Suppressor macrophage treated with lipopolysaccharide for 1 hour (primary cell): ENCODE measurements at regions not wholly inside any gene's neighbourhood (a gene's known extent, or its start where the extent isn't known, plus 50 kb on each side); places are given as distances from the start of the nearest gene placed in this dataset.
"Not testable (repeated sequence)": the region's sequence is repeated elsewhere in the genome, so short reads cannot be mapped to it uniquely, and the experiment has no call there.

Source experiments
- DNase-seq, 3 donors: peaks; one replicate each; pipeline ENCODE4 v3.0.0-alpha.2; 2020 to 2022

DNA sequence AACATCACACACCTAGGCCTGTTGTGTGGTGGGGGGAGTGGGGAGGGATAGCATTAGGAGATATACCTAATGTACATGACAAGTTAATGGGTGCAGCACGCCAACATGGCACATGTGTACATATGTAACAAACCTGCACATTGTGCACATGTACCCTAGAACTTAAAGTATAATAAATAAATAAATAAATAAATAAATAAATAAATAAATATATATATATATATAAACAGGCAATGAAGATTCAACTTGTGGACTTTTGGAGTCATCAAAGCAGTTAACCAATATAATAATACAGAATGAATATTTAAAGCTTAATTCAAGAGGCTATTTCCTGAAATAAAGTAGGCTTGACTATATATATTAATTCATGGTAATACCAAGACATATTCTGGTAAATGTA lies 167.0 kb downstream of the FOXD2 start:
- DNase-seq: not testable (repeated sequence)

DNA sequence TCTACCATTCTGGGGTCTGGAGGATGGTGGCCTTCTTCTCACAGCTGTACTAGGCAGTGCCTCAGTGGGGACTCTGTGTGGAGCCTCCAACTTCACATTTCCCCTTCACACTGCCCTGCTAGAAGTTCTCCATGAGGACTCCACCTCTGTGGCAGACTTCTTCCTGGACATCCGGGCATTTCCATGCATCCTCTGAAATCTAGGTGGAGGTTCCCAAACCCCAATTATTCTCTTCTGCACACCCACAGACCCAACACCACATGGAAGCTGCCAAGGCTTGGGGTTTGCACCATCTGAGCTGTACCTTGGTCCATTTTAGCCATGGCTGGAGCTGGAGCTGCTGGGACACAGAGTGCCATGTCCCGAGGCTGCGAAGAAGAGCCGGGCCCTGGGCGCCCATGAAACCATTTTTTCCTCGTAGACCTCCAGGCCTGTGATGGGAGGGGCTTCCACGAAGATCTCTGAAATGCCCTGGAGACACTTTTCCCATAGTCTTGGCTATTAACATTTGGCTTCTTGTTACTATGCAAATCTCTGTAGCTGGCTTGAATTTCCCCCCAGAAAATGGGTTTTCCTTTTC lies 170.5 kb downstream of the FOXD2 start:
- DNase-seq: no peak

DNA sequence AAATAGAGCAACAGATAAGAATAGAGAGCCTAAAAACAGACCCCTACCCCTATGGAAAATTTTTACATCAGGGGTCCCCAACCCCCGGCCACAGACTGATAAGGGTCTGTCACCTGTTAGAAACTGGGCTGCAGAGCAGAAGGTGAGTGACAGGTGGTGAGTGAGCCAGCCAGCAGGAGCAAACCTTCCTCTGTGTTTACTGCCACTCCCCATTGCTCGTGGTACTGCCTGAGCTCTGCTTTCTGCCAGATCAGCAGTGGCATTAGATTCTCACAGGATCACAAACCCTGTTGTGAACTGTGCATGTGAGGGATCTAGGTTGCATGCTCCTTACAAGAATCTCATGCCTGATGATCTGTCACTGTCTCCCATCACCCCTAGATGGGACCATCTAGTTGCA lies 174.1 kb downstream of the FOXD2 start:
- no peak for DNase-seq

DNA sequence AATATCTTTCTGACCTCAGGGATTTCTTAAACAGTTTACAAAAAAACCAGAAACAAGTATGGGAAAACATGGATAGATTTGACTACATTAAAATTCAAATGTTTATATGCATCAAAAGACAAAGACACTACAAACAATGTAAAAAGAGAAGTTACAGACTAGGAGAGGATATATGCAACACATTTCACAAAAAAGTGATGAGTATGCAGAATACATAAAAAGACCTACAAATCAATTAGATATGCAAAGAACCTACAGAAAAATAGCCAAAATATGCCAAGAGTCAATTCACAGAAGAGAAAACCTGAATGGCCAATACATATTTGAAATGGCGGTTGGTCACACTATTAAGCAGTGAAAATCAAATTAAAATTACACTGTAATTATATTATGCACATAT lies 175.0 kb downstream of the FOXD2 start:
- no peak for DNase-seq

DNA sequence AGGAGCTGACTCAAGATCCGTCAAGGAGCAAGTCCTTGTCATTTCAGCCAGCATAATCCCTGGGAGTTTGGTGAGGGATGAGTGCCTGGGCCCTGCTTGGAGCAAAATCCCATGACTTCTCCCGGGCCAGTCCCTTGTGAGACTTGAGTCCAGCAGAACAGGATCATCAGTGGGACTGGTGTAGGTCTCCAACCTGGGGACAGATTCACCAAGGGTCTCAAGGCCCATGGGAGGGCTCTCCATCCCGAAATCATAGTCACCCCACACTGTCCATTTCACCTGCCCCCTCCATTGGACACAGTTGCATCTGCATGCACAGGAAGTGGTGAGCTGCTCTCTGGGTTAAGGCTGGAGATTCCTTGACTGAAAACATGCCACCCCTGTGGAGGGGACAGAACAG lies 178.2 kb downstream of the FOXD2 start:
- no peak for DNase-seq

DNA sequence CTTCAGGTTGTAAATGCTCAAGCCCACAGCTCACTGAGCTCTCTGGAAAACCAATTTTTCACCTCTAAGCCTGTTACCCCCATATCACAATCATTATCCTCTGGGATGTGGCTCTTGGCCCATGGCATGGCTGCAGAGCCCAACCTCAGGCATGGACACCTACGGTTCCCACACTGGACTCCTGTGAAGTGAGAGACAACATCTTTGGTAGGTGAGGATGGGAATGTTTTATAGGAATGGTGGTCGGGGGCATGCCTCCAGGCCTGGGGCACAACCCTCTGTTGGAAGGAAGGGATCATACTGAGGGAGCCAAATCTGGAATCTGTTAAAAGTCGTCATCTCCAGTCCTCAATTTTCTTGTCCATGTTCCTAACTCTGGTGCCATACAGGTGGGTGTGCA lies 179.1 kb downstream of the FOXD2 start:
- no peak for DNase-seq

DNA sequence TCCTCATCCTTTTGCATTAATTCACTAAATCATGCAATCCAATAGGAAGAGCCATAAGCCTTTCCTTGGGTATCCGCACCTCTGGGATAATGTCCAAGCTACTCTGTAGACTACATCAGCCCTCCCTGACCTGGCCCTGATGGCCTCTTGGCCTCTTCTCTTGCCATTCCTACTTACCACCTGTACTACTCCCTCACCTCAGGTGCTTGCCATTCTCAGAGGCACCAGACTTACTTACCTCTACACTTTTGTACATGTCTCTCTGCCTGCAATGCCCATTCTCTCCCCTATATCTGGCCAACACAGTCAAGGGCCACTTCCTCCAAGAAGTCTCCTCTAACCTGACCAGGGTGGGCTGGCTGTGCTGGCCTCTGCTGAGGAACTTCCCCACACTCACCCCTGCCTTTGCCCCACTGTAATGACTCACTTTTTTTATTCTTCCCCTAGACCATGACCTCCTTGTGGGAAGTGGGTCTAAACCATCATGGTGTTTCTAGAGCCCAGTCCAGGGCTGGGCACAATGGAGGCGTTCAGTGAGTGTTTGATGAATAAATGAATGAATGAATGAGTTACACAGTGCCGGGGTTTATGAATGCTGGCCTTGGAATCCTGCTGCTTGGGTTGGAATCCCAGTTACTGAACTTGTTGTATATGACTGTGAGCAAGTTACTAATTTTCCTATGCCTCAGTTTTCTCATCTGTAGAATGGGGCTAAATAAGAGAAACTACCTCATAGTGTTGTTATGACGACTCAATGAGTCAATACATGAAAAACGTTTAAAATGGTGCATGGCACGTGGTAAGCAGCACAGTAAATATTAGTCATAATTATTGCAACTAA lies 179.8 kb downstream of the FOXD2 start:
- no peak for DNase-seq

DNA sequence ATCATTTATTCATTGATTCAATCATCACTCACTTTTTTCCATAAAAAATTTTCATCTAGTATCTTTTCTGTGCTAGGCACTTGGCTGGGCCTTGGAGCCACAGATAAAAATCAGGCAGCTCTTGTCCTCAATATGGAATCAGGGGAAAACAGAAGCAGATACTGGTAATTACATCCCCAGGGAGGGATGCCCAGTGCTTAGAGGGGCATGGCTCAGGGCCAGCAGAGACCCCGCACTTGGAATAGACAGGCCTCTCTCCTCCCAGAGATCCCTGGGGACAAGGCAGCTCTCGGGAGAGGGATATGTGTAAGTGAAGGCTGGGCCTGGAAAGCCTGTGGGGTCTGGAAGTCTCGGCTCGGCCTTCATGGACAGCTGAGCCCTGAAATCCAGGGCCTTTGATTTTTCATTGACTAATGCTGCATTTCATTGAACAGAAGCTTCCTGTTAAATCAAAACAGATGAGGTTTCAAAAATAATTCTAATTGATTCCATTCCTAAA lies 180.4 kb downstream of the FOXD2 start:
- DNase-seq: no peak

DNA sequence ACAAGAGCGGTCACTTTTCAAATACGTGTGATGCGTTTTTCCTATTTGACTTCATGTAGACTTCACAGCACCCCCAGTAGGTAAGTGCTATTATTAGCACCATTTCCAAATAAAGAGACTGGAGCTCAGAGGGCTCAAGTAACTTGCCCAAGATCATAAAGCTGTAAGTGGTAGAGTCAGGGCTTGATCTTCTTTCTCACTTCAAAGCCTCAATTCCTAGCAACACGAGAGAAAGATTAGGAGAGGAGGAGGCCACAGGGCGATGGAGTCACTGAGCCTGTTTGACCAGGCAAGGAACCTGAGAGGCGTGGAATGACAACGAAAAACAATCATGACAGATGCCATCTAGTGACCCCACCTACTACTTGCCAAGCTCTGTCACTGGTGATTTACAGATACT lies 181.0 kb downstream of the FOXD2 start:
- DNase-seq: no peak

DNA sequence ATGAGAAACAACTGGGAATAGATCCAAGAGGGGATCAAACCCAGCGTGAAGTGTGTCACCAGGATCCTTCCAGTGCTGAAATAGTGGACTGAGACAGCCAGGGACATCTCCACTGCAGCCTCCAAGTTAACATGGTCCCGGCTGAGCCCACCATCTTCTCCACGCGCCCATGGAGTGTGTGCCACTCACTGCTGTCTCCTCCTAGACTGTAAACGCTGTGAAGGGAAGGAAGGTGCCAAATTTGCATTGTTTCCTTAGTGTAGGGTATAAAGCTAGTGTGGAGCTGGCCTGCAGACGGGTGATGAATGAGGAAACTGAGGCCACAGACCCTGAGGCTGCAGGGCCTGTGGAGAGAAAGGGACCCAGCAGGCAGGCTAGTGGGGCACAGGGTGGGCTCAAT lies 183.6 kb downstream of the FOXD2 start:
- no peak for DNase-seq

DNA sequence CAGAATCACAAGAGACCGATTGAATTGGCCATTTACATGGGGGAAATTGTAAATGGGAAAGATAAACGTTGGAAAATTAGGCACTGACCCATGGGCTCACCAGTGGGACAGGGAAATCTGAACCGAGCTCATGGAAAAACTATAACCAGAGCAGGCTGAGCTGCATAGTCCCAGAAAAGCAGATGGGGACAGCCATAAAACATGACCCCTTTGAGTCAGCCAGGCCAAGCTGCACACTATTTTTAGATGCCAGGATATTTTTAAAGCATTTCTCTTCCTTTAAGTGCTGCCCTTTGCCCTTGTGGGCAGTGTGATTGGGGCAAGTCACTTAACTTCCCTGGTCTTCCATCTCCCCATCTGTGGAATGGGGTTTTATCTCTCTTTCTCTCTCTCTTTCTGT lies 184.1 kb downstream of the FOXD2 start:
- DNase-seq: no peak

DNA sequence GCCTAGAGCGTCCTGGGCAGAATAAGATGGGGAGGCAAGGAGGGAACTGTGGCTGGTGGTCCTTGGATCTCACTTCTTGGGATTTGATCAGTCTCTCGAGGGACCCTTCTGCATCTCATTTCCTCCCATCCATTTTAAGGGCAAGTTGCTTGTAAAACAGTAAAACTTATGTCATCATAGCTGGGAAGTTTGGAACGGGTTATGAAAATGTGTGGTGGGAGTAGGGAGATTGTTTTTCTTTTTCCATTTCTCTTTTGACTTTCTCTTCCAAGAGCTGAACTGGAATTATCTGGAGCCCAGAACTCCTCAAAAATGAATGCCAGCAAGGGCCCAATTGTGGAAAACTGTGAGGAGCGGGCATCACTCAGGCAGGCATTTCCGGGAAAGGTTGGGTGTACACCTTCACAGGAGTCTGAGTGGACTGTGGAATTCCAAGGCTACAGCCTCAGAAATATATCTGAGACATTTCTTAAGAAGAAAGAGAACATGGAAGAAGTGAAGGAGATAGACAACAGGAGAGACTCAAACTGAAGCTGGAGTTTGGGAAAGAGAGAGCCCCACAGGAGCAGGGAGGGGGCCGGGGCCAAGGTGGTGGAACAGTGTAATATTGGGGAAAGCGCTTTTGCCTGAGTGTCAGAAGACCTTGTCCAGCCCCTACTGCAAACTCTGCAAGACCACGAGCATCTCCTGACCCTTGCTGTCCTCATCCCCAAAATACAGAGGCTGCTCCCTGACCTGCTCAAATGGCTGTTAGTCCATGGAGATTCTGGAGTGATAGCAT lies 185.1 kb downstream of the FOXD2 start:
- DNase-seq: no peak

DNA sequence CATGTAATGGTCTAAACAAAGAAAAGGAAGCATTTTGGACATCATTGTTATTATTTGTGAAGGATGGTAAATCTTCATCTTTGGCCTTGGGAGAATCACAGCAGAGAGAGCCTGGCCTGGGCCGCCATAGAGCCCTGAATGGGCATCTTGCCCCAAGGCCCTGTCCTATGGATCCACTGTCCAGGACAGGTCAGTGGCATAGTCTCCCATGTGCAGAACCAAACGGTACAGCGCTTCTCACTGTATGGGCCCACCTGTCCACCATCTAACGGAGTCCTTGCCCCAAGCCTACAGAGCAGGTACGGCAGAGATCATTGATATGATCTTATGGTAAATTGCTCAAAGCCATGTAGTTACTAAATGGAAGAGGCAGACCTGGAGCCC lies 185.7 kb downstream of the FOXD2 start:
- no peak for DNase-seq

DNA sequence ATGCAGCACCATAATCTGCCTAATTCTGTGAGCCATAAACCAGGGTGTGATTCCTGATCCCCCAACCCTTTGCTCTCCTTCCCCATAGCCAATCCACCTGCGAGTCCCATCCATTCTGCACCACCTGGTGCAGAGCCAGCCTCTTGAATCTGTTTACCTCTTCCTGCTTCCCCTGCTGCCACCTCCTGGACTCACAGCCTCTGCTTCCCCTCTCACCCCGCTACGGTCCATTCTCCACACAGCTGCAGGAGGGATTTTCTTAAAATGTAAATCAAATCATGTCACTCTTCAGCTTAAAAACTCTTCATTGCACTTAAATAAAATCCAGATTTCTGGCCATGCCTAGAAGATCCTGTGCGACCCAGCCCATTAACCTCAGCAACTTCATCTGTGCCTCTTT lies 186.7 kb downstream of the FOXD2 start:
- no peak for DNase-seq

DNA sequence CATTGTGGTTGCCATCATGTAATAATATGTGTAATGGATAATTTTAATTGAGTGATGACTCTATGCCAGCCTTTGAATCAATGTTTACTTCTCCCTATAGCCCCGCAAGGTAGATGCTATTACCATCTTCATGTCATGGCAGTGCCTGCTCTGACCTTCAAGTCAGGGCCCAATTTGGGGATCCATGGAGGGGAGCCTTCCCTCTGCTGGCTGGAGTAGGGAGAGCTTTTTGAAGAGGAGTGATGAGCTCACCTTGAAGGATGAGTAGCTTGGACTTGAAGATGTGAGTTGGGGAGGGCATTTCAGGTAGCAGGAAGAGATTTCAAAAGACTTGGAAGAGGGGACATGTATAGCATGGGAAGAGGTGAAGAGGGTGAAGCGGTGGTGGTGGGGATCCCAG lies 189.2 kb downstream of the FOXD2 start:
- no peak for DNase-seq

DNA sequence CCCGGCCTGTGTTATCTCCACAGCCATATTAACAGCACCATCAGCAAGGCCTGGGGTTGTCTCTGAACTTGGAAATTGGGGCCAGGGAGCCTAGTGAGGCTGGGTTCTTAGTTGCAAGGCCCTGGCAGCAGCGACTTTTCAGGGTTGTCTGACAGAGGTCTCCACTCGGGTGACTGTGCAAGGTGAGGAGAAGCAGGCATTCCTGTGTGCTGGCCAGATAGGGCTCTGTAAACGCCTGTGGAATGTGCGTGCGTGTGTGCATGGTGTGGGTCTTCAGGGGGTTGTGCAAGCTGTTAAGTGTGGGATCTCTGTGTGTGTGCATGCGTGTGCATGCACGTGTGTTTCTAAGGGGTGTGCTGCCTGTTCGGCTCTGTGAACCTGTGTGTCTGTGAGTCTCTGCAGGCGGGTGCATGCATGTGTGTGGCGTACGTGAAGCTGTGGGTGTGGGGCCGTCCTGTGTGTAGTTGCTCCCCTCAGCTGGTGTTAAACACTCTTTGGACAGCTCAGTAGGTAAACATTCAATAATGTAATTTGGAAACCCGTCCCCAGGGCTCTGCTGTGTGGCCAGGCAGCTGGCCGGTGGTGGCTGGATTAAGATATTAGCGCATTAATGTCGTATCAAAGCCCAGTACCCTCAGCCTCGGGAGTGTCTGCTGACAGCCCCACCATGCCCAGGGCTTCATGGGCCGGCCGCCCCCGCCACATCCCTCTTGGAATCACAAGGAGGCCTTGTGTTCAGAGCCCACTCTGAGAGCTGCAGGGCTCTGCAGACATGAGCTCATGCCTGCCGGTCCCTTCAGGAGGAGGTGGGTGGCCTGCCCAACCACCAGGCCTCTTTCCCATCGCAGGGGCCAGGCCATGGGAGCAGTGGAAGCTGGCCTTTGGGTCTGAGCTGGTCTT lies 189.9 kb downstream of the FOXD2 start:
- no peak for DNase-seq

DNA sequence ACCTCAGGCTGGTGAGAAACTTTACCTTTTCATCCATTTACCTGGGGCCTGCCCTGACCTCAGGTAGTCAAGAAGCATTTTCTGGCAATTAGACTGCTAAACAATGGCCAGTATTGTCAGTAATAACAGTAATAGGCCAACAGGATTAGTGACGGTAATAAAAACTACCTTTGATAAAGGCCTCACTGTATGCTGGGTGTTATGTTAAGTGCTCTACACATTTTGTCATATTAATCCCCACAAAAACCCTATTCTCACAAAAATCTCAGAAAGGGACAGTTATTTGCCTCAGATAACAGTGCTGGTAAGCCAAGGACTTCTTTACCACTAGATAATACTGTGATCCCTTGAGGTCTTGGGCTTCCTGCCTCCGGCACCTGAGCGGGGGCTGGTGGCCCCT lies 191.4 kb downstream of the FOXD2 start:
- DNase-seq: no peak

DNA sequence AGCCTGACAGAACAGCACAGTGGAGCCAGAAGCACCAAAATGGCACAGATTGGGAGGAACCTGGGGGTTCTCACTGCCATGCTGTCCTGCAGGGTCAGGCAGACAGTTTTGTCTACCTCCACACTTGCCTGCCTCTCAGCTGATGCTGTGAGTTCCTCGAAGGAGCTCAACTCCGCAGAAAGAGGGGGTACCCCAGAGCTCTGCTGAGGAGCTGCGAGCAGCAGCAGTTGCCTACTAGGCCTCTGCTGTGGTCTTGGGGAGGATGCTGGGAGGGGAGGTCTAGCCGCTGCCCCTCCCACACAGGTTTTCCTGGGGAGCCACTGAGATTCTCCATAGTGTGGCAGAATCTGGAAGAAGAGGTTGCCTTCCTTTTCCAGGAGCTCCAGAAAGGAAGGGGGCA lies 192.5 kb downstream of the FOXD2 start:
- no peak for DNase-seq

DNA sequence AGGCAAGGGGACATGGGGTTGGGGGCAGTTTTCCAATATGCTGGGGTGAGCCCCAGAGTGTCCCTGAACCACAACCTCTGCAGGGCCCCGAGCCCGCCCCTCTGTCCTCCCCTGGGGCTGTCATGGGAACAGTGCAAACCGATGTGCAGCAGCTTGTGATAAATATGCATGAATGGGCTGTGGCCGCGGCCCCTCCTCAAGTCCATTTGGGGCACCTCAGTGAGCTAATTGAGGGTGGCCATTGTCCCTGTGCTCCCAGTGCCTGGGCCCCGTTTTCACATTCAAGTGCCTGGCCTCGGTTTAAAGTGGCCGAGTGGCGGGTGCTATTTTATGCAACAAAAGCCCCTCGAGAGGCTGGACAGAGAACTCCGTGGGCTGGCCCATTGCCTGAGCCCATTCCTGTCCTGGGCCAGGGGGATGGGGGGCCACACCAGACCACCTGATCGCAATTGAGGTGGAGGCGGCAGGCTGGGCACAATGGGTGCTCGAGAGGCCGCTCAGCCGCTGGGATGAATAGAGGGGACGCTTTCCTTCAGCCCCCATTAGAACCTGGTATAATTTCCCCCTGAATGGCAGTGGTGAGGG lies 193.7 kb downstream of the FOXD2 start:
- DNase-seq: no peak

DNA sequence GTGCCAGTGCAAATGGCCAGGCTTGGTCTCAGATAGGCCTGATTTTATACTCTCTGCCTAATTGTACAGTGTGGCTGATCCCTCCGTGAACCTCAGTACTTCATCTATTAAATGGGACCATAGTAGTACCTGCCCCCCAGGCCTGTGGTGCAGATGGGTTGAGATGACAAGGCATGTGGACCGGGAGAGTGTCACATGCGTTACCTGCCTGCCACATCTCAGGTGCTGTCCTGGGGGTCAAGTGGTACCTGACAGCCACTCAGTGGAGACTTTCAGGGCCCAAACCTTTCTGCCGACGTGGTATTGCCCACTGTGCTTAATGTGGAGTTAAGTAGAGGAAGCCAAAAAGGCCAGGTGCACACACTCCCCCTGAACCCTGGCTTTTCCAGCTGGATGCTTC lies 197.3 kb downstream of the FOXD2 start:
- no peak for DNase-seq

DNA sequence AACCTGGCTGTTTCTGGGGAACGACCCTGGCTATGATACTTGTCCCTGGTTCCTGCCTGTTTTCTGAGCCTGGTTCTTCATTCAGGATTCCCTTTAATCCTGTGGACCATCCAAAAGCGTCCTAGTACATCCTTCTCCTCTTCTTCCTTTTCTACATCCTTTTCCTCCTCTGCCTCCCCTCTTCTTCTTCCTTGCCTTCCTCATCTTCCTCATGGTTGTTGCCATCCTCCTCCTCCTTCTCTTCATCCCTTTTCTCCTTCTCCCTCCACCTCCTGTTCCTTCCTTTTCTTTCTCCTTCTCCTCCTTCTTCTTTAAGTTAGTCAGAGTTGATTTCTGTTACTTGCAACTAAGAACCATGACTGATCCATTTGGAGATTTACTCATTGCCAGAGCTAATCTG lies 197.8 kb downstream of the FOXD2 start:
- DNase-seq: no peak

DNA sequence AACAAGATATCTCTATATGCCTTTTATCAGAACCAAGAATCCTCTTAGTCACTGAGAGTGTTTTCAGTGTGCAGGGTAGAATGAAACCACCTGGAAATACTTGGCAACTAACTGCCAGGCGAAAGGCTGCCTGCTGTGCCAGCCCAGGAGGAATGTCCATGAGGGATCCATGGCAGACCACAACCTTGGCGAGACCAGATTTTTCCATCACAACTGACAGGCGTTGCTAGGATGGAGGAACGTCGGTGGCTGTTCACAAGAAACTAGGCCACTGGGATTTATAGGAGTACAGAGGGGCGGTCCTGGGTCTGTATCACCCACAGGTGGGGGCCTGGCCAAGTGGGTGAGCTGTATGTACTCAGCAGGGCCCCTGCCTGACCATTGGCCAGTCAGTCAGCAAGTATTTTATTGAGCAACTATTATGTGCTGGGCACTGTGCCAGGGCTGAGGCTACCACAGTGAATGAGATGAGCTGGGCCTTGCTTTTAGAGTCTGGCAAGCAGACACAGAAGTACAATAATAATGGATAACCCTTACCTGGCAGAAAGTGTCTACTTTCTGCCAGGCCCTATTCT lies 199.4 kb downstream of the FOXD2 start:
- no peak for DNase-seq
